Psoas muscle (tissue), 7 donors: ENCODE measurements at regions not wholly inside any gene's neighbourhood (a gene's known extent, or its start where the extent isn't known, plus 50 kb on each side); places are given as distances from the start of the nearest gene placed in this dataset.

Source experiments
- ATAC-seq, 4 donors: fragments of 200-7000 bp; cut with Tn5 transposase; one replicate each; pipeline ENCODE4 v1.9.1; 2020; ENCODE audit warnings: moderate library complexity in 3 of 4, mild to moderate bottlenecking in 2 of 4
- DNase-seq, 2 donors: peaks; one replicate each; pipeline ENCODE4 v3.0.0-alpha.2; 2020
- H3K27ac ChIP-seq: fragments of 200-600 bp; one replicate; pipeline ENCODE4 v1.8.0; 2022
- H3K27me3 ChIP-seq, 3 donors: fragments of 200-600 bp in 1 of 3; one replicate each; pipeline versions ENCODE4 v1.6.1 to v1.8.0; 2013 to 2022; ENCODE audit warnings: low read length in 2 of 3, mild to moderate bottlenecking in 2 of 3, moderate library complexity in 1 of 3; ENCODE audit not compliant: insufficient read depth in 3 of 3
- H3K36me3 ChIP-seq, 2 donors: fragments of 200-600 bp in 1 of 2; one replicate each; pipeline versions ENCODE4 v1.6.1 to v1.8.0; 2013 to 2022; ENCODE audit warnings: low read depth in 1 of 2, mild to moderate bottlenecking in 1 of 2, moderate library complexity in 1 of 2; ENCODE audit not compliant: insufficient read depth in 1 of 2
- H3K4me1 ChIP-seq: fragments of 200-600 bp; one replicate; pipeline ENCODE4 v1.8.0; 2022
- H3K4me3 ChIP-seq: fragments of 200-600 bp; one replicate; pipeline ENCODE4 v1.8.0; 2022; ENCODE audit warnings: mild to moderate bottlenecking
- H3K9me3 ChIP-seq: fragments of 200-600 bp; one replicate; pipeline ENCODE4 v1.8.0; 2022
- WGBS, 3 donors: extraction: QIAGEN DNeasy Blood & Tissue Kit; methylation state at CpG; one replicate each; pipeline versions ENCODE4 v1.1.6 to v1.1.7; 2013; 5-methylcytosine and 5-hydroxymethylcytosine counted together
- intact Hi-C, 2 donors: fragments of 100-400 bp; cut with DNase I; formaldehyde crosslinking; loops; one replicate each; pipeline versions ENCODE4 v1.11.0 to v1.14.2; 2022
- TF ChIP-seq, protein P1 (sequence below): fragments of 200-600 bp; IDR thresholded peaks from one replicate; pipeline ENCODE4 v1.8.0; 2022; ENCODE audit warnings: antibody characterized with exemption
- donor health status: healthy with polysubstance abuse.
- donor health status: DM: no; HTN: no; CAD: no; lungs with moderate emphysema.
- donor health status: Bipolar disorder and iron deficiency.
- donor health status: healthy.
- donor health status: DM: yes; HTN: yes; CAD: no.
- donor health status: DM: no; HTN: no; CAD: no.
- donor health status: DM: yes; HTN: yes; CAD: no.

- ATAC-seq (no peak), DNase-seq (peak in 1 of 2 donors; percentile 59)
- 65 to 81% (median 68%) methylated on average over 21 of the region's 21 CpGs for WGBS, 3 donors
- Histone ChIP-seq H3K9me3 (no peaks in the 10 kb centered on the region), H3K4me1 (peaks cover 7% of the 10 kb centered on the region), H3K27me3 (no peaks in the 10 kb centered on the region), H3K4me3 (no peak overlapping the region), H3K36me3 (peaks cover 3 to 22% of the 10 kb centered on the region in 2 donors), H3K27ac (no peak overlapping the region)
- TF ChIP-seq, protein P1, sequence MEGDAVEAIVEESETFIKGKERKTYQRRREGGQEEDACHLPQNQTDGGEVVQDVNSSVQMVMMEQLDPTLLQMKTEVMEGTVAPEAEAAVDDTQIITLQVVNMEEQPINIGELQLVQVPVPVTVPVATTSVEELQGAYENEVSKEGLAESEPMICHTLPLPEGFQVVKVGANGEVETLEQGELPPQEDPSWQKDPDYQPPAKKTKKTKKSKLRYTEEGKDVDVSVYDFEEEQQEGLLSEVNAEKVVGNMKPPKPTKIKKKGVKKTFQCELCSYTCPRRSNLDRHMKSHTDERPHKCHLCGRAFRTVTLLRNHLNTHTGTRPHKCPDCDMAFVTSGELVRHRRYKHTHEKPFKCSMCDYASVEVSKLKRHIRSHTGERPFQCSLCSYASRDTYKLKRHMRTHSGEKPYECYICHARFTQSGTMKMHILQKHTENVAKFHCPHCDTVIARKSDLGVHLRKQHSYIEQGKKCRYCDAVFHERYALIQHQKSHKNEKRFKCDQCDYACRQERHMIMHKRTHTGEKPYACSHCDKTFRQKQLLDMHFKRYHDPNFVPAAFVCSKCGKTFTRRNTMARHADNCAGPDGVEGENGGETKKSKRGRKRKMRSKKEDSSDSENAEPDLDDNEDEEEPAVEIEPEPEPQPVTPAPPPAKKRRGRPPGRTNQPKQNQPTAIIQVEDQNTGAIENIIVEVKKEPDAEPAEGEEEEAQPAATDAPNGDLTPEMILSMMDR: no peak
- intact Hi-C loops: loop anchor here (2.0 to 10.0 kb wide), 4 partner anchors 46 to 671 kb away; partner anchors contain the start of gene MYCN (in 1 of the 2)
These were observed 49.7 kb downstream of the CYRIA start for GRCh38 chr2:16615687-16616615.

- intact Hi-C loops: loop anchor here (5.0 to 10.0 kb wide), 3 partner anchors 47 to 670 kb away; partner anchors contain the start of gene MYCN (in 1 of the 2)
- peaks cover 7% of the 10 kb centered on the region for H3K4me1 ChIP-seq
These were observed 50.4 kb downstream of the CYRIA start for GRCh38 chr2:16615246-16615645.

DNA sequence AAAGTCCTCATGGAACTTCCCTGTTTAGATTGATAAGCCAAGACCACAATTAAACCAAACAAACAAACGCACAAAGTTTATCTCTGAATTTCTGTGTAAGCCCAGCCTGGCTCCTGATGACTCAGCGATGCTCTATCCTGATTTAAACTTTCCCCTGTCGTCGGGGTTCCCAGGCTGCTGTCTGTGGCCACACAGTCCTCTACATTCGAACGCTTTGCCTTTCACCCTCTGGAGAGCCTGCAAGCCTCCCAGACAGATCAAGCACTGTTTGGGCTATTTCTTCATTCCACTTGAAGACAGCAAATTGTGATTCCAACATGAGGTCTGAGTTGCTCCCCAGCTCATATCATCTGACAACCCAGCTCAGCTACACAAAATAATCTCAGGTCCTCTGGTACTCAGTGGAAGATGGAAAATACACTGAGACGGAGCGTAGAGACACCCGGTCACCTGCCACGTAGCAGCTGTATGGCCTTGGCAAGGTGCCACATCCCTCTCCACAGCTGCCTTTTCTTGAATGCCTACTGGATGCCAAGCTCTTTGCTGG, 51.2 kb downstream of the CYRIA start:
- Histone ChIP-seq H3K36me3 (peaks cover 3 to 17% of the 10 kb centered on the region in 2 donors), H3K27me3 (no peaks in the 10 kb centered on the region), H3K4me1 (peaks cover 7% of the 10 kb centered on the region), H3K4me3 (no peak overlapping the region), H3K27ac (peak overlapping the region; percentile 58), H3K9me3 (no peaks in the 10 kb centered on the region)
- intact Hi-C loops: loop anchor here in 1 of 2 donors (10.0 kb wide), 1 partner anchor 670 kb away; the partner anchor contains the start of gene MYCN
- TF ChIP-seq, protein P1: no peak
- 30 to 46% (median 32%) methylated on average over 10 of the region's 10 CpGs for WGBS, 3 donors
- DNase-seq (no peak), ATAC-seq (peak; percentile 25 to 61 (median 44))

More at GRCh38 chr2:16615246-16615645, 50.4 kb downstream of the CYRIA start:
- no peaks in the 10 kb centered on the region for H3K9me3 ChIP-seq
- peaks cover 3 to 22% of the 10 kb centered on the region in 2 donors for H3K36me3 ChIP-seq
- TF ChIP-seq, protein P1: no peak
- no peak overlapping the region for H3K4me3 ChIP-seq
- H3K27me3 ChIP-seq: no peaks in the 10 kb centered on the region
- no peak overlapping the region for H3K27ac ChIP-seq
- ATAC-seq (no peak), DNase-seq (no peak)
- WGBS, 3 donors: 77 to 88% (median 83%) methylated on average over 3 of the region's 3 CpGs

GRCh38 chr2:16613539-16614011, 52.1 kb downstream of the CYRIA start:
- WGBS, 3 donors: 15 to 23% (median 15%) methylated on average over 6 of the region's 6 CpGs
- peak in 1 of 4 donors; percentile 31 for ATAC-seq
- Histone ChIP-seq H3K36me3 (peaks cover 0 to 9% of the 10 kb centered on the region in 2 donors), H3K27ac (no peak overlapping the region), H3K4me3 (no peak overlapping the region), H3K27me3 (no peaks in the 10 kb centered on the region), H3K9me3 (no peaks in the 10 kb centered on the region), H3K4me1 (peaks cover 7% of the 10 kb centered on the region)
- TF ChIP-seq, protein P1: peak; percentile 63
- intact Hi-C loops: loop anchor here in 1 of 2 donors (10.0 kb wide), 1 partner anchor 669 kb away; the partner anchor contains the start of gene MYCN
- DNase-seq: no peak
